ENCODE measurements at regions not wholly inside any gene's neighbourhood (a gene's known extent, or its start where the extent isn't known, plus 50 kb on each side); places are given as distances from the start of the nearest gene placed in this dataset.

- H3K27me3 ChIP-seq, result no peaks in the 10 kb centered on the region
- no peaks in the 10 kb centered on the region for H3K36me3 ChIP-seq
- intact Hi-C loops (cut with DNase I; ENCODE audit: low total_unique reads), result no loop called here
- H3K9me3 ChIP-seq, result no peaks in the 10 kb centered on the region
- DNase-seq, result no peak
- TF ChIP-seq POLR2A (IDR thresholded peaks at IDR 0.05), result no peak
- TF ChIP-seq, protein P1, sequence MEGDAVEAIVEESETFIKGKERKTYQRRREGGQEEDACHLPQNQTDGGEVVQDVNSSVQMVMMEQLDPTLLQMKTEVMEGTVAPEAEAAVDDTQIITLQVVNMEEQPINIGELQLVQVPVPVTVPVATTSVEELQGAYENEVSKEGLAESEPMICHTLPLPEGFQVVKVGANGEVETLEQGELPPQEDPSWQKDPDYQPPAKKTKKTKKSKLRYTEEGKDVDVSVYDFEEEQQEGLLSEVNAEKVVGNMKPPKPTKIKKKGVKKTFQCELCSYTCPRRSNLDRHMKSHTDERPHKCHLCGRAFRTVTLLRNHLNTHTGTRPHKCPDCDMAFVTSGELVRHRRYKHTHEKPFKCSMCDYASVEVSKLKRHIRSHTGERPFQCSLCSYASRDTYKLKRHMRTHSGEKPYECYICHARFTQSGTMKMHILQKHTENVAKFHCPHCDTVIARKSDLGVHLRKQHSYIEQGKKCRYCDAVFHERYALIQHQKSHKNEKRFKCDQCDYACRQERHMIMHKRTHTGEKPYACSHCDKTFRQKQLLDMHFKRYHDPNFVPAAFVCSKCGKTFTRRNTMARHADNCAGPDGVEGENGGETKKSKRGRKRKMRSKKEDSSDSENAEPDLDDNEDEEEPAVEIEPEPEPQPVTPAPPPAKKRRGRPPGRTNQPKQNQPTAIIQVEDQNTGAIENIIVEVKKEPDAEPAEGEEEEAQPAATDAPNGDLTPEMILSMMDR (IDR thresholded peaks at IDR 0.05), result no peak
- no peak overlapping the region for H3K4me3 ChIP-seq
- H3K27ac ChIP-seq, result no peak overlapping the region
- no peaks in the 10 kb centered on the region for H3K4me1 ChIP-seq
Measured at GRCh38 chr5:129387944-129388343, 72.2 kb upstream of the ADAMTS19 start.

- no peak for TF ChIP-seq POLR2A (IDR thresholded peaks at IDR 0.05)
- TF ChIP-seq, protein P1 (IDR thresholded peaks at IDR 0.05), result no peak
- no peaks in the 10 kb centered on the region for H3K4me1 ChIP-seq
- no peak overlapping the region for H3K4me3 ChIP-seq
- H3K27ac ChIP-seq, result no peak overlapping the region
- no peak for DNase-seq
- intact Hi-C loops (cut with DNase I; ENCODE audit: low total_unique reads), result no loop called here
- H3K9me3 ChIP-seq, result no peaks in the 10 kb centered on the region
- H3K36me3 ChIP-seq, result no peaks in the 10 kb centered on the region
- no peaks in the 10 kb centered on the region for H3K27me3 ChIP-seq
Measured at GRCh38 chr5:129392681-129393080, 67.4 kb upstream of the ADAMTS19 start.

- no peaks in the 10 kb centered on the region for H3K4me1 ChIP-seq
- H3K27ac ChIP-seq, result no peak overlapping the region
- no peak for DNase-seq
- H3K4me3 ChIP-seq, result no peak overlapping the region
- intact Hi-C loops (cut with DNase I; ENCODE audit: low total_unique reads), result no loop called here
- H3K36me3 ChIP-seq, result no peaks in the 10 kb centered on the region
- H3K9me3 ChIP-seq, result no peaks in the 10 kb centered on the region
- TF ChIP-seq, protein P1 (IDR thresholded peaks at IDR 0.05), result no peak
- no peak for TF ChIP-seq POLR2A (IDR thresholded peaks at IDR 0.05)
- no peaks in the 10 kb centered on the region for H3K27me3 ChIP-seq
Measured at GRCh38 chr5:129395247-129395646, 64.9 kb upstream of the ADAMTS19 start.

DNA sequence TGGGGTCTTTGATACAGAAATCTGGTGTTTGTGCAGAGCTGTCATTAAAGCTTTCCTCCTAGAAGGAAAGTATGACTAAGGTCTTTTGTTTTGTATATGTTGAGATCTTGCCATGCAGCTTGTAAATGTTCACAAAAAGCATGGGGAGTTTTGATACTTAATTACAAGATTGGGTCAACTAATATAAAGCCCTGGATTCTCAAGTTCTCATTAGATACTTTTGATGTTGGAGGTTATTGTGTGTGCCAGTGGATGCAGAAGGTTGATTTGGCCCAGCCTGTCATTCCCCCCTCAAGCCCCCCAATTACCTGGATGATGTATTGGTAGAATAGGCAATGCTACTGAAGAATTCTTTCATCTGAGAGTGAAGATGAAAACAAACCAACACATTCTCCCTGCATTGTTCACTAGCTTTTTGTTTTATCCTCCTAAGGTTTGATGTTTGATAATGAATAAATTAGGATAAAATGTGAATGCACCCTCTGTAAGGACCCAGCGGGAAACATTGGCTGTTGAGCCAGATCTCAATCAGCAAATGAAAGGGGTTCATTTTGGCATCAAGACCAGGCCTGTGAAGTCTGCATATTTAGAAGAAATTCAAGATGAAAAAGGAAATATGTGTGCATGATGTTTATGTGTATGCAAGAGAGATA lies 61.9 kb upstream of the ADAMTS19 start:
- H3K27ac ChIP-seq, result no peak overlapping the region
- no peaks in the 10 kb centered on the region for H3K27me3 ChIP-seq
- intact Hi-C loops (cut with DNase I; ENCODE audit: low total_unique reads), result no loop called here
- no peaks in the 10 kb centered on the region for H3K9me3 ChIP-seq
- no peaks in the 10 kb centered on the region for H3K4me1 ChIP-seq
- no peak overlapping the region for H3K4me3 ChIP-seq
- TF ChIP-seq, protein P1 (IDR thresholded peaks at IDR 0.05), result no peak
- no peak for TF ChIP-seq POLR2A (IDR thresholded peaks at IDR 0.05)
- DNase-seq, result no peak
- no peaks in the 10 kb centered on the region for H3K36me3 ChIP-seq

GRCh38 chr5:129399069-129399468 lies 61.0 kb upstream of the ADAMTS19 start:
- Histone ChIP-seq H3K27me3 (no peaks in the 10 kb centered on the region), H3K9me3 (no peaks in the 10 kb centered on the region), H3K4me3 (no peak overlapping the region), H3K27ac (no peak overlapping the region), H3K36me3 (no peaks in the 10 kb centered on the region), H3K4me1 (no peaks in the 10 kb centered on the region)
- no peak for DNase-seq
- intact Hi-C loops (cut with DNase I; ENCODE audit: low total_unique reads), result no loop called here
- no peak for TF ChIP-seq POLR2A (IDR thresholded peaks at IDR 0.05)
- TF ChIP-seq, protein P1 (IDR thresholded peaks at IDR 0.05), result no peak

Measured in uterus (tissue), 3 donors.